ENCODE measurements at regions not wholly inside any gene's neighbourhood (a gene's known extent, or its start where the extent isn't known, plus 50 kb on each side); places are given as distances from the start of the nearest gene placed in this dataset.

DNA sequence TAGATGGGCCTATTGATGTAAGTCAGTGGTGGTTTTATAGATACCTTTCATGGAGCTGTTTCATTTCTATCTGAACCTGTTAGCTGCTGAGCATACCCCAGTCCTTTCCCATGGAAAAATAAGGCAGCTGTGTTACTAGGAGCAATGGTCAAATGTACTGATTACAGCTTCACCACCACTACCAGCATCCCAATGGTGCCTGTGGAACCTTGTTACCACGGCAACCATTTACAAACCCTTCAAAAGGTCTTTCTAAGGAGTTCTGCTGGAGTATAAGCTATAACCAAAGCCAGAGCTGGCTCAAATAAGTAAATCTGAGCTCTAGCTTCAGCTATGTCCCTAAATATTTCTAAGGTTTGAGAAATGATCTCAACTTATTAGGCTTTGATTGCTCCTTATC, 133.4 kb upstream of the ACP3 start:
- no peak overlapping the region for H3K4me3 ChIP-seq (ENCODE audit: low read depth, low read length)

GRCh38 chr3:132187746-132188145, 129.5 kb upstream of the ACP3 start:
- H3K4me3 ChIP-seq (ENCODE audit: low read depth, low read length): no peak overlapping the region

DNA sequence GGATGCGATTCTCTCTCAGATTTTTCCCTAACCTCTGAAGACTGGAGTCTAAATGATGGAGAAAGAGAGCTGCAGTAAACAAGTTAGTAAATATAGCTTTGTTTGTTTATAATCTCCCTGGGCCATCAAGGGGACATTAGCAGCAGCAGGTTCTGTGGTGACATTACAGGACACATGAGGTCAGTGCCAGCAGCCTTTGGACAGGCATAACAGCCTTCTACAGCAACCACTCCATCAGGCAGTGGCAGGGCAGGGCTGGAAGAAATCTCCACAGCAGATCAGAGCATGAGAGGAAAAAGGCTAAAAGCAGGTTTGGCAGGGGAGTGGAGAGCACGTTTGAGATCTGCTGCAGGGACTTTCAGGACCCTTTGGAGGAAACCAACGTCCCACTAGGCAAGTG, 127.6 kb upstream of the ACP3 start:
- H3K4me3 ChIP-seq (ENCODE audit: low read depth, low read length): no peak overlapping the region

DNA sequence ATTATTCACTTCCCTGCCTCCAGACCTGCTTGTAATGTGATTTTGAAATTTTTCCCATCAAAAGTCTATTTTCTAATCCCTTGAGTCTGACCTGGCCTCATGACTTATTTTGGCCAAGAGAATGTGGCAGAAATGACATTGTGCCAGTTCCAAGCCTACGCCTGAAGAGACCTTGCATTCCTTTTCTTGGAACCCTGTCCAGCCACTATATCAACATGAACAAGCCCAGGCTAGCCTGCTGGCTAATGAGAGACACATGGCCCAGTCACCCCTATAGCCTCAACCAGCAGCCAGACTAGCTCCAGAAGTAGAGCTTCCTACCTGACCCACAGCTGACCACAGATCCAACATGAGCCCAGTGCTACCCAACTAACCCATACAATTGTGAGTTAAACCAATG, 121.1 kb upstream of the ACP3 start:
- H3K4me3 ChIP-seq (ENCODE audit: low read depth, low read length): no peak overlapping the region

DNA sequence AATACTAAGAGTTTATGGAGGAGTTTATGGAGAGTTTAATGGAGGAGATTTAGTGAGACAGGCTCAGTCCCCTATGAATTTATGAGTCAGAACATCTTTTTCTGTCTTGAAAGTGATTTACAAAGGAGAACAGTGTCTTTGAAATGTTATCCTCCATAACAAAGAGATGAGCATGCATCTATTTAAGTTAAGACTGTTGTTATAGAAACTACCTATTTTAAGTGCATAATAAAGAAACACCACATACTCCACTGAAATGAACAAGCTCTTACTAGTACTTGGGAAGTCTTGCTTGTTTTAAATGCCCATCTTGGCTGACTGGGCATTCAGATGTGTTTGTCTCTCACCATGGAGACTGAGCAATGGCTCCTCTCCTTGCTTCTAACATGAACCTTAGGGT, 118.7 kb upstream of the ACP3 start:
- no peak overlapping the region for H3K4me3 ChIP-seq (ENCODE audit: low read depth, low read length)

DNA sequence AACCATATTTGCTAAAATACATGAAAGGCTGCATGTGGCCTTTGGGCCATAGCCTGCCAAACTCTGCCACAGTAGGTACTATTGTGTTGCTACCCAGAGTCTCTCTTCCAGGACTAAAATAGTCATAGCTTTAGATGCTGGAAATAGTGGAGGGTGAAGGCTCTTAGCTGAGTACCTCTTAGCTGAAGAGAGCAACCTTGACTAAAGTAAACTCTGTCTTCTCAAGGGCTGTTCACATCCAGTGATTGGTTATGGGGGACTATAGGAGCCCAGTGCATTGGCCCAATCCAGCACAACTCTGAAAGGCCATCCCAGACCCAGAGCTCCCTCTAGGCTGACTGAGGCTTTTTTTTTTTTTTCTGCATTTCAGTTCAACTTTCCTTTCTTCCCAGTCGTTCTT, 117.8 kb upstream of the ACP3 start:
- H3K4me3 ChIP-seq (ENCODE audit: low read depth, low read length): no peak overlapping the region

DNA sequence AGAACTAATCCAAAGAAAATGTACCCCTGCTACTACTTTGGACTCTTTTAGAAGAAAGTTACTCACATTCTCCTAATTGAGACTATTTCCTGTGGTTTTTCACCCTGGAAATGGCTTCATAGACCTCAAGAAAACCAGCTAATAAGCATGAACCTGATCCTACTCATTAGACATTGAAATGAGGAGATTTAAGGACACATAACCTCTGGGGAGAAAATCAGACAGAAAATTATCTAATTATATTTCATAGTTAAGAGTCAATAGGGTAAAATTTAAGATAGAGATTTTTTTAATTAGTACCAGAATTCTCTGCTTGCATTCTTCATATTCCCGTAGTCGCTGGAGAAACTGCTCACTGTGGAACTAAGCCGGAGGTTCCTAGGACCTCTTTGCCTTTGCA, 114.6 kb upstream of the ACP3 start:
- H3K4me3 ChIP-seq (ENCODE audit: low read depth, low read length): no peak overlapping the region

- H3K4me3 ChIP-seq (ENCODE audit: low read depth, low read length): no peak overlapping the region
These were observed 113.2 kb upstream of the ACP3 start for GRCh38 chr3:132203889-132204596.

- H3K4me3 ChIP-seq (ENCODE audit: low read depth, low read length): no peak overlapping the region
These were observed 111.6 kb upstream of the ACP3 start for GRCh38 chr3:132205609-132206008.

DNA sequence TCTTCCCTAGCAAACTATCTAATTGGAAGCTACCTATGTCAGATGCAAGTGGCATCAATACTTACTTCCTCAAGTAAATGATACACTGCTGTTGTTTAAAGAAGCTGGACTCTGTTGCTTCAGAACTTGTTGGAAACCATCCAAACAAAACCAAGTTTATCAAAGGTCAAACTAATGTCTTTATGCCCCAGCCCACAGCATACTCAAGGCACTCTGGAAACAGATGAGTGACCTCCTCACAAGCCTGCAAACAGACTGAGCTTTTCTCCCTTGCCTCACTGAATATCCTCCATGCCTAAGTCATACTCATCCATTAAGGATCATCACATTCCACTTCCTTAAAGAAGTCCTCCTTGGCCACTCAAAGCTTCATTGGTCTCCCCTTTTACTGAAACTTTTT, 107.4 kb upstream of the ACP3 start:
- no peak overlapping the region for H3K4me3 ChIP-seq (ENCODE audit: low read depth, low read length)

GRCh38 chr3:132210476-132211346, 106.5 kb upstream of the ACP3 start:
- no peak overlapping the region for H3K4me3 ChIP-seq (ENCODE audit: low read depth, low read length)

DNA sequence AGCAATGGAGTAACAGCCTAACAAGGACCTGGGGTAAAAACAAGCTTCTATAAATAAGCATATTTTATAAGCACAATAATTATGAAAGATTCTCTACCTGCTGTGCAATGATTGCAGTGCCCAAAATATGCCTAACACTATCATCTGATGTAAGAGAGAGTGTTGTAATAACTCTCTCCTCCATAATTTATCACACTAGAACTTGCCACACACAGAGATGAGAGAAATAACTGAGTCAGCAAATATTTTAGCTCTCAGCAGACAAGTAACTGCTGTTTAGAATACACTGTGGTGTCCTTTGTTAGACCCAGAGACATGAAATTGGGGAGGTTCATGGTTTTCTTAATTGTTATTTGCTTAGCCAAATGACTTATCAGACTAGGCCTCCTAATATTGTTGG, 105.3 kb upstream of the ACP3 start:
- H3K4me3 ChIP-seq (ENCODE audit: low read depth, low read length): no peak overlapping the region

GRCh38 chr3:132218817-132219755, 98.1 kb upstream of the ACP3 start:
- no peak overlapping the region for H3K4me3 ChIP-seq (ENCODE audit: low read depth, low read length)

DNA sequence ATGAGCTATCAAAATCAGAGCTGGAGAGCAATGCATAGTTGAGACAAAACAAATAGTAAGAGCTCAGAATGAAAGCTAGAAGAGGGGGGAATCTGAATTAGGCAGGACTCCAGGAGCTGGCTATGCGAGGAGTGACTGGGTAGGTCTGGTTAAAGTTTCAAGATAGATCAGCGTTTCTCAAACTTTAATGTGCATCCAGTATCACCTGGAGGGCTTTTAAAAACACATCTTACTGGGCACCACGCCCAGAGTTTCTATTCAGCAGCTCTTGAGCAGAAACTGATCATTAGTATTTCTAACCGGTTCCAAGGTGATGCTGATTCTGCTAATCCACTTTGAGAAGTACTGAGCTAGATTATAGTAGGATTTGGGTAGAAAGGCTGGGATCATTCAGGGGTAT, 96.2 kb upstream of the ACP3 start:
- no peak overlapping the region for H3K4me3 ChIP-seq (ENCODE audit: low read depth, low read length)

GRCh38 chr3:132222868-132223538, 94.2 kb upstream of the ACP3 start:
- no peak overlapping the region for H3K4me3 ChIP-seq (ENCODE audit: low read depth, low read length)

- no peak overlapping the region for H3K4me3 ChIP-seq (ENCODE audit: low read depth, low read length)
These were observed 91.5 kb upstream of the ACP3 start for GRCh38 chr3:132225664-132226063.

GRCh38 chr3:132228923-132229322, 88.3 kb upstream of the ACP3 start:
- H3K4me3 ChIP-seq (ENCODE audit: low read depth, low read length): no peak overlapping the region

- H3K4me3 ChIP-seq (ENCODE audit: low read depth, low read length): no peak overlapping the region
These were observed 87.6 kb upstream of the ACP3 start for GRCh38 chr3:132229641-132230040.

DNA sequence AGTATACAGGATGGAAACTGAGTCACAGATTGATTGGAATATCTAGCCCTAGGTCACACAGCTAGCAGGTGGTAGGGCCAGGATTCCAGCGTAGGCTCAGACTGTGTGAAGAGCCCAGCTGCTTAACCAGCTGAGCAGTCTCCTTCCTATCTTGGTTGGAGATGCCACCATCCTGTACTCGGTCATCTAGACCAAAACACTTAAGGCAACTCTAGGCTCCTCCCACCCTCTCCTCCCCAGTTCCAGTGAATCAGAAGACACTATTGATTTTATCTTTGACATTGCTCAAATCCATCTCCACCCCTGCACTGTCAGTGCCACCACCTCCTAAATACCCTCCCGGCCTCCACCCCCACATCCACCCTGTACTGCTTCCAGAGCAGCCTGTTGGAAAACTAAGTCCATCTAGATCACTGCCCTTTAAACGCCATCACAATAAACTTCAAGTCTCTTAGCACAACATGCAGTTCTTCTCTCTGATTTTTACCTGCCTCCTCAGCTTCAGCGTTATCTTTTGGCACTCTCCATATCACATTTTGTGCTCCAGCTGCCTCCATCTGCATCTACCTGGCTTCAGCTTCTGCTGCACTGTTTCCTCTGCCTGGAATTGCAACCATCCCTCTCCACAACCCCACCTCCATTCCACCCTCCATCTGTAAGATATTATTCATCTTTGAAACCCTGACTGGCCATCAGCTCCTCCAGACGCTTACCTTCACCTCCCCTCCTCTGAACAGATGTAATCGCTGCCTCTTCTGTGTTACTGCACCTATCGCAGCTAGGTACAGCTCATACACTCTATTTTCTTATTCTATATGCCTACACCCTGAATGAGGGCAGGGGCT, 86.8 kb upstream of the ACP3 start:
- H3K4me3 ChIP-seq (ENCODE audit: low read depth, low read length): no peak overlapping the region

- H3K4me3 ChIP-seq (ENCODE audit: low read depth, low read length): no peak overlapping the region
These were observed 85.6 kb upstream of the ACP3 start for GRCh38 chr3:132231633-132232032.
